ENCODE measurements at regions not wholly inside any gene's neighbourhood (a gene's known extent, or its start where the extent isn't known, plus 50 kb on each side); places are given as distances from the start of the nearest gene placed in this dataset.
"Not testable (repeated sequence)": the region's sequence is repeated elsewhere in the genome, so short reads cannot be mapped to it uniquely, and the experiment has no call there.

DNA sequence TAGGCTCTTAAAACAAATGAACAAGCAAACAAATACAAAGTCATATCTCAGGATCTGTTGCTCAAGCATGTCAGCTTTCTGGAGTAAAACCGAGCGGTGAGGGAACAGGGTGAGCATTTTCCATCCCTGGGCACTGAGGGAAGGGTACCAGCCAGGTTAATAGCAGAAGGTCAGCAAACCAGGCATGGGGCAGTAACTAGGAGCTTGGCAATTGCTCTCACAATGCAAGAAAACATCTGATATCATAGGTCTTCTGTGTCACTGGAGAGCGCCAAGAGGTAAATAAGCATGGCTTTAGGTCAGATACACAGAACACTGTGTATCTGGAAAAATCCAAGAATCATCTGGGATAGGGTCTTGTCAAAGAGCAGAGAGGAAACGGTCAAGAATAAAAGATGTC, 521.7 kb upstream of the AUTS2 start:
- H3K4me2 ChIP-seq: no peak overlapping the region
- H3K27me3 ChIP-seq (ENCODE audit: insufficient read depth, low read depth): no peaks in the 10 kb centered on the region
- H2AFZ ChIP-seq (ENCODE audit: low read depth): no peak overlapping the region
- no peak for TF ChIP-seq CTCF (conservative IDR thresholded peaks at IDR 0.05; ENCODE audit: low read depth, low read length)
- H4K20me1 ChIP-seq (ENCODE audit: insufficient read depth): no peaks in the 10 kb centered on the region
- H3K9ac ChIP-seq: no peak overlapping the region
- H3K79me2 ChIP-seq (ENCODE audit: insufficient read depth, low read depth): no peaks in the 10 kb centered on the region
- H3K4me3 ChIP-seq (IDR thresholded peaks at IDR 0.05; ENCODE audit: insufficient read depth, low read depth, low read length): no peak overlapping the region
- no peak overlapping the region for H3K27ac ChIP-seq
- H3K4me1 ChIP-seq (ENCODE audit: low read depth, poor library complexity, severe bottlenecking): no peaks in the 10 kb centered on the region
- H3K36me3 ChIP-seq (ENCODE audit: insufficient read depth): no peaks in the 10 kb centered on the region

DNA sequence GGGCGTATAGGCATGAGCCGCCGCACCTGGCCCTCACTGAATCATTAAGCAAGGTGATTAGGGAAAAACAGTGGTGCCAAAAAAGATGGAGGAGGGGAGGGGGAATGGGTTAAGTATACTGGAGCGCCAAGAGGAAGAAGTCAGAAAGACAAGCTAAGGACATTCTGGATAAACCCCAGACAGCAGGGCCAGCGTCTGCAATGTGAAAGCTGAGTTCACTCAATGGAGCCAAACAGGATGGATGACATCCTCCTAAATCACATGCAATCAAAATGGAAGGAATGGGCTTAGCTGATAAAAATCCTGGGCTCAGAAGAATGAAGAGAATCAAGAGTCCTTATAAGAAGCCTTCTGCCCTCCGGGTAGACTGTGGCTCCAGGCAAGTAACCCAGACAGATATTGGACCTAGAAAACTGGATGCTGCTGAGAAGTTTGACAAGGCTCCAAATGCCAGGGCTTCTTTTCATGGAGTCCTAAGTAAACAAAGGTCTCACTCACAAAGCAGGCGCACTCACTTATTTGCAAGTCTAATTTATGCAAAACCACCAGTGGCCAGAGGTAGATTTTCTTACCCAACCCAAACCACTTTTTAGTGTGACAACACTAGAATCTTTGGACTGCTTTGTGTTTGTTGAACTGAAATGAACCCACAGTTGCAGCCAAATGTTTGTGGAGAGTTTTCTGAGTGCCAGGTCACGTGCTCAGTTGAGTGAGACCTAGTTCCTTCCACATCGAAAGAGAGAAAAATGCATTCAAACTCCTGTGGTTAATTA, 519.1 kb upstream of the AUTS2 start:
- Histone ChIP-seq H4K20me1 (ENCODE audit: insufficient read depth) (no peaks in the 10 kb centered on the region), H3K27me3 (ENCODE audit: insufficient read depth, low read depth) (no peaks in the 10 kb centered on the region), H3K4me1 (ENCODE audit: low read depth, poor library complexity, severe bottlenecking) (no peaks in the 10 kb centered on the region), H3K36me3 (ENCODE audit: insufficient read depth) (no peaks in the 10 kb centered on the region), H2AFZ (ENCODE audit: low read depth) (no peak overlapping the region), H3K4me2 (no peak overlapping the region), H3K27ac (no peak overlapping the region), H3K79me2 (ENCODE audit: insufficient read depth, low read depth) (no peaks in the 10 kb centered on the region), H3K4me3 (IDR thresholded peaks at IDR 0.05; ENCODE audit: insufficient read depth, low read depth, low read length) (no peak overlapping the region), H3K9ac (no peak overlapping the region)
- TF ChIP-seq CTCF (conservative IDR thresholded peaks at IDR 0.05; ENCODE audit: low read depth, low read length): no peak

GRCh38 chr7:69087281-69087680, 511.0 kb upstream of the AUTS2 start:
- H4K20me1 ChIP-seq (ENCODE audit: insufficient read depth); H3K27me3 ChIP-seq (ENCODE audit: insufficient read depth, low read depth); H3K4me3 ChIP-seq (IDR thresholded peaks at IDR 0.05; ENCODE audit: insufficient read depth, low read depth, low read length); H2AFZ ChIP-seq (ENCODE audit: low read depth); H3K36me3 ChIP-seq (ENCODE audit: insufficient read depth); H3K9ac ChIP-seq; H3K4me1 ChIP-seq (ENCODE audit: low read depth, poor library complexity, severe bottlenecking); H3K27ac ChIP-seq; H3K79me2 ChIP-seq (ENCODE audit: insufficient read depth, low read depth); H3K4me2 ChIP-seq: not testable (repeated sequence)

- no peaks in the 10 kb centered on the region for H3K27me3 ChIP-seq (ENCODE audit: insufficient read depth, low read depth)
- no peak overlapping the region for H3K4me3 ChIP-seq (IDR thresholded peaks at IDR 0.05; ENCODE audit: insufficient read depth, low read depth, low read length)
- no peak overlapping the region for H3K27ac ChIP-seq
- no peaks in the 10 kb centered on the region for H4K20me1 ChIP-seq (ENCODE audit: insufficient read depth)
- H2AFZ ChIP-seq (ENCODE audit: low read depth): no peak overlapping the region
- H3K36me3 ChIP-seq (ENCODE audit: insufficient read depth): no peaks in the 10 kb centered on the region
- no peak for TF ChIP-seq CTCF (conservative IDR thresholded peaks at IDR 0.05; ENCODE audit: low read depth, low read length)
- no peak overlapping the region for H3K9ac ChIP-seq
- no peak overlapping the region for H3K4me2 ChIP-seq
- H3K79me2 ChIP-seq (ENCODE audit: insufficient read depth, low read depth): no peaks in the 10 kb centered on the region
- H3K4me1 ChIP-seq (ENCODE audit: low read depth, poor library complexity, severe bottlenecking): no peaks in the 10 kb centered on the region
Observed at GRCh38 chr7:69088185-69088584, 510.1 kb upstream of the AUTS2 start.

DNA sequence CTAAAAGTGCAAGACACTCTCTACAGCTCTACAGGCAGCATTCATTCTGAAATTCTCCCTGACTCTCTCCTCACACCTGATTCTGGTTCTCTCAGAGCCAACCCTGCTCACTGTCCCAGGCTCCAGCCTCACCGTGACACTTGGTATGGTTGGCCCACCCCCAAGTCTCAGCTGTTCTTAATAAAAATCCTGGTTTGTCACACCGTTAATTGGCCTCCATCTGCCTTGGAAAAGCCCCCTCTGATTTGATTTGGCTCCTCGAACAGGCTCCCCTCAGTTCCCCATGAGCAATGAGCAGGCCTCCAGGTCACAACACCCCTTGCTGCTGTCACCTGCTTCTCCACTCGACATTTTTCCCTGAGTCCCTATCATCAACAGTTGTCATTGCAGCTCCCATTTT, 507.3 kb upstream of the AUTS2 start:
- Histone ChIP-seq H3K79me2 (ENCODE audit: insufficient read depth, low read depth) (no peaks in the 10 kb centered on the region), H3K4me1 (ENCODE audit: low read depth, poor library complexity, severe bottlenecking) (no peaks in the 10 kb centered on the region)

More for the DNA sequence above, 507.3 kb upstream of the AUTS2 start:
- TF ChIP-seq CTCF (conservative IDR thresholded peaks at IDR 0.05; ENCODE audit: low read depth, low read length): no peak
- no peak overlapping the region for H3K27ac ChIP-seq
- H2AFZ ChIP-seq (ENCODE audit: low read depth): no peak overlapping the region
- H4K20me1 ChIP-seq (ENCODE audit: insufficient read depth): no peaks in the 10 kb centered on the region
- no peaks in the 10 kb centered on the region for H3K36me3 ChIP-seq (ENCODE audit: insufficient read depth)
- H3K4me2 ChIP-seq: no peak overlapping the region
- H3K27me3 ChIP-seq (ENCODE audit: insufficient read depth, low read depth): no peaks in the 10 kb centered on the region
- H3K9ac ChIP-seq: no peak overlapping the region
- H3K4me3 ChIP-seq (IDR thresholded peaks at IDR 0.05; ENCODE audit: insufficient read depth, low read depth, low read length): no peak overlapping the region
